ENCODE measurements at regions not wholly inside any gene's neighbourhood (a gene's known extent, or its start where the extent isn't known, plus 50 kb on each side); places are given as distances from the start of the nearest gene placed in this dataset.

GRCh38 chr7:57362868-57363267, 87.1 kb upstream of the ZNF716 start:
- H3K9me3 ChIP-seq: no peaks in the 10 kb centered on the region
- ChIA-PET POLR2A (no interaction called here), CTCF (no interaction called here)
- H3K27me3 ChIP-seq (ENCODE audit: insufficient read depth): no peaks in the 10 kb centered on the region
- 3% methylated on average over 5 of the region's 5 CpGs for WGBS (ENCODE audit: low lambda C conversion rate)
- H3K4me1 ChIP-seq (ENCODE audit: control insufficient read depth in 1 of 2, insufficient read depth in 2 of 2, low read depth in 1 of 2, low read length in 1 of 2): no peaks in the 10 kb centered on the region
- no peak for DNase-seq
- no peak overlapping the region for H3K27ac ChIP-seq (ENCODE audit: low read depth in 2 of 2, low read length in 1 of 2)
- TF ChIP-seq PBX3 (IDR thresholded peaks at IDR 0.05): no peak
- no peak for TF ChIP-seq TAF1 (IDR thresholded peaks at IDR 0.05; ENCODE audit: borderline replicate concordance, low read depth, low read length)
- TF ChIP-seq RAD21 (IDR thresholded peaks at IDR 0.05; ENCODE audit: low read length): no peak
- TF ChIP-seq RFX5 (IDR thresholded peaks at IDR 0.05; ENCODE audit: low read length): no peak
- TF ChIP-seq ELF1 (IDR thresholded peaks at IDR 0.05): no peak
- no peak for TF ChIP-seq REST (IDR thresholded peaks at IDR 0.05; ENCODE audit: low read depth, low read length)
- TF ChIP-seq ZBTB33 (IDR thresholded peaks at IDR 0.05; ENCODE audit: borderline replicate concordance, low read depth): no peak
- H3K9me2 ChIP-seq: no peaks in the 10 kb centered on the region
- H3K4me3 ChIP-seq (ENCODE audit: low read depth in 2 of 2, low read length in 1 of 2): no peak overlapping the region
- no peaks in the 10 kb centered on the region for H3K36me3 ChIP-seq (replicated peaks in 1 of 2; ENCODE audit: control insufficient read depth in 1 of 2, insufficient read depth in 2 of 2, low read length in 1 of 2)
- H3K4me2 ChIP-seq: no peak overlapping the region
- H3K79me2 ChIP-seq (ENCODE audit: insufficient read depth): no peaks in the 10 kb centered on the region
- no peak overlapping the region for H2AFZ ChIP-seq (ENCODE audit: low read depth)
- no peak overlapping the region for H3K9ac ChIP-seq
- H3F3A ChIP-seq (replicated peaks; ENCODE audit: insufficient read depth): no peaks in the 10 kb centered on the region
- H4K20me1 ChIP-seq (ENCODE audit: insufficient read depth): no peaks in the 10 kb centered on the region

GRCh38 chr7:57363321-57363720, 86.7 kb upstream of the ZNF716 start:
- H3K4me2 ChIP-seq: no peak overlapping the region
- no peak overlapping the region for H3K4me3 ChIP-seq (ENCODE audit: low read depth in 2 of 2, low read length in 1 of 2)
- H3K9ac ChIP-seq: no peak overlapping the region
- 2% methylated on average over 7 of the region's 8 CpGs for WGBS (ENCODE audit: low lambda C conversion rate)
- H3F3A ChIP-seq (replicated peaks; ENCODE audit: insufficient read depth): no peaks in the 10 kb centered on the region
- no peaks in the 10 kb centered on the region for H3K27me3 ChIP-seq (ENCODE audit: insufficient read depth)
- no peak overlapping the region for H2AFZ ChIP-seq (ENCODE audit: low read depth)
- POLR2A ChIA-PET: no interaction called here
- no peaks in the 10 kb centered on the region for H3K4me1 ChIP-seq (ENCODE audit: control insufficient read depth in 1 of 2, insufficient read depth in 2 of 2, low read depth in 1 of 2, low read length in 1 of 2)
- H3K27ac ChIP-seq (ENCODE audit: low read depth in 2 of 2, low read length in 1 of 2): no peak overlapping the region
- no peaks in the 10 kb centered on the region for H3K9me2 ChIP-seq
- H3K79me2 ChIP-seq (ENCODE audit: insufficient read depth): no peaks in the 10 kb centered on the region
- H3K9me3 ChIP-seq: no peaks in the 10 kb centered on the region
- CTCF ChIA-PET: no interaction called here
- no peak for DNase-seq
- no peaks in the 10 kb centered on the region for H4K20me1 ChIP-seq (ENCODE audit: insufficient read depth)
- H3K36me3 ChIP-seq (replicated peaks in 1 of 2; ENCODE audit: control insufficient read depth in 1 of 2, insufficient read depth in 2 of 2, low read length in 1 of 2): no peaks in the 10 kb centered on the region
- no peak for TF ChIP-seq USF2 (IDR thresholded peaks at IDR 0.05; ENCODE audit: borderline replicate concordance, low read depth, low read length)
- no peak for TF ChIP-seq REST (IDR thresholded peaks at IDR 0.05; ENCODE audit: low read depth, low read length)
- TF ChIP-seq RAD21 (IDR thresholded peaks at IDR 0.05; ENCODE audit: low read length): no peak
- TF ChIP-seq MEF2A (IDR thresholded peaks at IDR 0.05; ENCODE audit: borderline replicate concordance, low read depth): no peak
- TF ChIP-seq GATA2 (CRISPR knock-in tag; IDR thresholded peaks at IDR 0.05): no peak
- TF ChIP-seq SIN3A (IDR thresholded peaks at IDR 0.05; ENCODE audit: borderline replicate concordance, low read depth, low read length): no peak
- TF ChIP-seq USF1 (IDR thresholded peaks at IDR 0.05; ENCODE audit: borderline replicate concordance, low read depth): no peak
- TF ChIP-seq FOSL2 (IDR thresholded peaks at IDR 0.05; ENCODE audit: borderline replicate concordance, low read depth): no peak
- TF ChIP-seq PBX3 (IDR thresholded peaks at IDR 0.05): no peak
